ENCODE measurements at regions not wholly inside any gene's neighbourhood (a gene's known extent, or its start where the extent isn't known, plus 50 kb on each side); places are given as distances from the start of the nearest gene placed in this dataset.

GRCh38 chrX:139290310-139290709 is 240.2 kb upstream of the F9 start:
- Histone ChIP-seq H3K9me3 (no peaks in the 10 kb centered on the region), H3K27me3 (no peaks in the 10 kb centered on the region), H3K4me3 (no peak overlapping the region), H3K36me3 (no peaks in the 10 kb centered on the region), H3K4me1 (peaks cover 0 to 13% (median 5%) of the 10 kb centered on the region in 4 donors), H3K27ac (no peak overlapping the region)
- DNase-seq (no peak), ATAC-seq (no peak)
- intact Hi-C loops (cut with DNase I) = no loop called here
- 30% methylated on average over 1 of the region's 1 CpG for WGBS (ENCODE audit: insufficient coverage, low coverage, low lambda C conversion rate, missing lambda C conversion rate)
- TF ChIP-seq POLR2A (IDR thresholded peaks at IDR 0.05) (no peak), CTCF (IDR thresholded peaks at IDR 0.05) (no peak)

- peak overlapping the region; percentile 23 to 58 (median 39) for H3K27ac ChIP-seq
- H3K36me3 ChIP-seq = no peaks in the 10 kb centered on the region
- no peak for TF ChIP-seq CTCF (IDR thresholded peaks at IDR 0.05)
- no peak for TF ChIP-seq POLR2A (IDR thresholded peaks at IDR 0.05)
- H3K4me3 ChIP-seq = no peak overlapping the region
- no peaks in the 10 kb centered on the region for H3K27me3 ChIP-seq
- DNase-seq (peak; percentile 22 to 60 (median 59)), ATAC-seq (peak; percentile 93 to 96 (median 94))
- 32% methylated on average over 2 of the region's 2 CpGs for WGBS (ENCODE audit: insufficient coverage, low coverage, low lambda C conversion rate, missing lambda C conversion rate)
- no peaks in the 10 kb centered on the region for H3K9me3 ChIP-seq
- peaks cover 0 to 13% (median 5%) of the 10 kb centered on the region in 4 donors for H3K4me1 ChIP-seq
- intact Hi-C loops (cut with DNase I) = no loop called here
These were observed 243.2 kb upstream of the F9 start for GRCh38 chrX:139287155-139287924.

GRCh38 chrX:139286342-139286741 is 244.2 kb upstream of the F9 start:
- Histone ChIP-seq H3K27ac (peak overlapping the region; percentile 23 to 58 (median 29)), H3K27me3 (no peaks in the 10 kb centered on the region), H3K36me3 (no peaks in the 10 kb centered on the region), H3K4me3 (peak overlapping the region; percentile 9 to 31 (median 24)), H3K4me1 (peaks cover 0 to 13% (median 5%) of the 10 kb centered on the region in 4 donors), H3K9me3 (no peaks in the 10 kb centered on the region)
- intact Hi-C loops (cut with DNase I) = no loop called here
- DNase-seq (peak in 1 of 3 donors; percentile 45), ATAC-seq (peak; percentile 55 to 69 (median 64))
- no peak for TF ChIP-seq POLR2A (IDR thresholded peaks at IDR 0.05)
- TF ChIP-seq CTCF (IDR thresholded peaks at IDR 0.05) = no peak
- 53% methylated on average over 1 of the region's 2 CpGs for WGBS (ENCODE audit: insufficient coverage, low coverage, low lambda C conversion rate, missing lambda C conversion rate)

GRCh38 chrX:139267851-139268250 is 262.7 kb upstream of the F9 start:
- intact Hi-C loops (cut with DNase I) = no loop called here
- Histone ChIP-seq H3K36me3 (no peaks in the 10 kb centered on the region), H3K9me3 (no peaks in the 10 kb centered on the region), H3K4me3 (no peak overlapping the region), H3K27ac (no peak overlapping the region), H3K27me3 (no peaks in the 10 kb centered on the region), H3K4me1 (no peaks in the 10 kb centered on the region)
- no peak for DNase-seq
- no peak for ATAC-seq
- TF ChIP-seq CTCF (IDR thresholded peaks at IDR 0.05) (no peak), POLR2A (IDR thresholded peaks at IDR 0.05) (no peak)
- 54% methylated on average over 3 of the region's 3 CpGs for WGBS (ENCODE audit: insufficient coverage, low coverage, low lambda C conversion rate, missing lambda C conversion rate)
